Pancreas (tissue), 10 donors: ENCODE measurements at regions not wholly inside any gene's neighbourhood (a gene's known extent, or its start where the extent isn't known, plus 50 kb on each side); places are given as distances from the start of the nearest gene placed in this dataset.

Experiments used
- ATAC-seq, 4 donors: fragments of 200-7000 bp; cut with Tn5 transposase; one replicate each; pipeline versions ENCODE4 v1.8.0 to v1.9.1; 2020; ENCODE audit warnings: mild to moderate bottlenecking in 4 of 4, moderate library complexity in 4 of 4
- DNase-seq, 6 donors: peaks; one replicate each; pipeline ENCODE4 v3.0.0-alpha.2; 2020
- FAIRE-seq: peaks from 2 replicates; lab custom pipeline; 2012; peaks lifted over from hg19 to GRCh38; lab: Jason Lieb, UNC
- H3K27ac ChIP-seq, 4 donors: fragments of 200-600 bp; sonication (generic); 1 replicate in 3 of 4; 2 replicates in 1 of 4; pipeline versions ENCODE4 v1.5.0 to v1.8.0; 2020
- H3K27me3 ChIP-seq, 4 donors: fragments of 200-600 bp; one replicate each; pipeline ENCODE4 v1.8.0; 2021
- H3K36me3 ChIP-seq, 3 donors: fragments of 200-600 bp; sonication (generic) in 1 of 3; one replicate each; pipeline versions ENCODE4 v1.5.0 to v1.8.0; 2020 to 2021
- H3K4me1 ChIP-seq, 3 donors: fragments of 200-600 bp; one replicate each; pipeline ENCODE4 v1.8.0; 2021
- H3K4me3 ChIP-seq, 4 donors: fragments of 200-600 bp; sonication (generic) in 2 of 4; one replicate each; pipeline versions ENCODE4 v1.5.0 to v1.8.0; 2020 to 2021
- H3K9me3 ChIP-seq, 4 donors: fragments of 200-600 bp; one replicate each; pipeline ENCODE4 v1.8.0; 2021
- WGBS, 2 donors: extraction: QIAGEN DNeasy Blood & Tissue Kit; methylation state at CpG; one replicate each; pipeline ENCODE4 v1.1.7; 2013; 5-methylcytosine and 5-hydroxymethylcytosine counted together
- intact Hi-C, 3 donors: fragments of 100-400 bp; cut with DNase I; formaldehyde crosslinking; loops; one replicate each; pipeline versions ENCODE4 v1.11.1 to v1.14.2; 2022
- TF ChIP-seq, protein P1 (sequence below), 4 donors: fragments of 200-600 bp; sonication (generic) in 3 of 4; IDR thresholded peaks; one replicate each; pipeline versions ENCODE4 v1.5.0 to v1.8.0; 2021; ENCODE audit warnings: antibody characterized with exemption in 4 of 4
- donor health status: healthy with polysubstance abuse.
- donor health status: DM: no; HTN: no; CAD: no; lungs with moderate emphysema.
- donor health status: DM: no; HTN: no; CAD: no.
- donor health status: control.
- donor health status: control.
- donor health status: Bipolar disorder and iron deficiency.
- donor health status: DM: yes; HTN: yes; CAD: no.
- donor health status: DM: no; HTN: no; CAD: no.
- donor health status: DM: no; HTN: no; CAD: no.
- donor health status: DM: yes; HTN: yes; CAD: no.

DNA sequence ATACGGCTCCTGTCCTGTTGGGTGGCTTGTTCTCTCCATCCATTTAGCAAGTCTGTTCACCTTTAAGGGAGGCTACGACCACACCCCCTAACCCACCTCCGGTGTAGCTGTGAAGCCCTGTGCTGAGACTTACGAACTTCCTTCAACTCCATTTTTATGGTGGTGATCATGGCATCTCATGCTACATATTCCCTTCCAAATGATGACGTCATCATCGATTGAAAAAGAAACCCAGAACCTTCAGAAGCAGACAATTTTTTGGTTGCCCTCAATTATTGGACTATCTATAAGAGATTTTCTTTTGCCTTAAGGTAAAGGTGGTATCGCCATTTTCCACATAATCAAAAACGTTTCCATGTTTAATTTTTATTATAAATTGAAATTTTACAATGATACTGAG is 389.0 kb downstream of the CBLN4 start:
- TF ChIP-seq, protein P1, sequence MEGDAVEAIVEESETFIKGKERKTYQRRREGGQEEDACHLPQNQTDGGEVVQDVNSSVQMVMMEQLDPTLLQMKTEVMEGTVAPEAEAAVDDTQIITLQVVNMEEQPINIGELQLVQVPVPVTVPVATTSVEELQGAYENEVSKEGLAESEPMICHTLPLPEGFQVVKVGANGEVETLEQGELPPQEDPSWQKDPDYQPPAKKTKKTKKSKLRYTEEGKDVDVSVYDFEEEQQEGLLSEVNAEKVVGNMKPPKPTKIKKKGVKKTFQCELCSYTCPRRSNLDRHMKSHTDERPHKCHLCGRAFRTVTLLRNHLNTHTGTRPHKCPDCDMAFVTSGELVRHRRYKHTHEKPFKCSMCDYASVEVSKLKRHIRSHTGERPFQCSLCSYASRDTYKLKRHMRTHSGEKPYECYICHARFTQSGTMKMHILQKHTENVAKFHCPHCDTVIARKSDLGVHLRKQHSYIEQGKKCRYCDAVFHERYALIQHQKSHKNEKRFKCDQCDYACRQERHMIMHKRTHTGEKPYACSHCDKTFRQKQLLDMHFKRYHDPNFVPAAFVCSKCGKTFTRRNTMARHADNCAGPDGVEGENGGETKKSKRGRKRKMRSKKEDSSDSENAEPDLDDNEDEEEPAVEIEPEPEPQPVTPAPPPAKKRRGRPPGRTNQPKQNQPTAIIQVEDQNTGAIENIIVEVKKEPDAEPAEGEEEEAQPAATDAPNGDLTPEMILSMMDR (IDR thresholded peaks at IDR 0.05): no peak
- WGBS, 2 donors: 54 to 66% methylated on average over 8 of the region's 8 CpGs
- DNase-seq (no peak), FAIRE-seq (no peak), ATAC-seq (no peak)
- H3K4me3 ChIP-seq: no peak overlapping the region
- H3K4me1 ChIP-seq: no peaks in the 10 kb centered on the region
- no peak overlapping the region for H3K27ac ChIP-seq
- intact Hi-C loops: no loop called here
- no peaks in the 10 kb centered on the region for H3K9me3 ChIP-seq
- no peaks in the 10 kb centered on the region for H3K27me3 ChIP-seq
- H3K36me3 ChIP-seq: no peaks in the 10 kb centered on the region

DNA sequence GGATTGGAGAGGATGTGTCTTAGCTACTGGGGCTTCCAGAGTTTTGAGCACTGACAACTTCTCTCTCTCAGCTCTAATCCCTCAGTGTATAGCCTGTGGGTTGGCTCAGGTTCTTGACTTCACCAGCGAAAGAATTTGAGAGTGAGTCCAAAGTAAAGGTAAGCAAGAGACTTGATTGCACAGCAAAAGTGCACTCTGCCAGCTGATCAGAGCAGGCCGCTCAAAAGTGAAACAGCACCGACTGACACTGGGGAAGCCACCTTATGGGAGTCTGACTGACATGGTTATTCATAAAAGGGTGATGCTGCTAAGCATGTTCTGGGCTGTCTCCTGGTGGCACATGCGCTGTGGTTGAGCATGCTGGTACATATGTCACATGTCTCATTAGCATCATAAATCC is 389.5 kb downstream of the CBLN4 start:
- no peak for ATAC-seq
- TF ChIP-seq, protein P1 (IDR thresholded peaks at IDR 0.05): no peak
- intact Hi-C loops: no loop called here
- WGBS, 2 donors: 77 to 81% methylated on average over 4 of the region's 4 CpGs
- H3K9me3 ChIP-seq: no peaks in the 10 kb centered on the region
- no peaks in the 10 kb centered on the region for H3K36me3 ChIP-seq
- H3K4me3 ChIP-seq: no peak overlapping the region
- H3K27me3 ChIP-seq: no peaks in the 10 kb centered on the region
- no peaks in the 10 kb centered on the region for H3K4me1 ChIP-seq
- no peak for DNase-seq
- no peak overlapping the region for H3K27ac ChIP-seq
- FAIRE-seq: no peak

DNA sequence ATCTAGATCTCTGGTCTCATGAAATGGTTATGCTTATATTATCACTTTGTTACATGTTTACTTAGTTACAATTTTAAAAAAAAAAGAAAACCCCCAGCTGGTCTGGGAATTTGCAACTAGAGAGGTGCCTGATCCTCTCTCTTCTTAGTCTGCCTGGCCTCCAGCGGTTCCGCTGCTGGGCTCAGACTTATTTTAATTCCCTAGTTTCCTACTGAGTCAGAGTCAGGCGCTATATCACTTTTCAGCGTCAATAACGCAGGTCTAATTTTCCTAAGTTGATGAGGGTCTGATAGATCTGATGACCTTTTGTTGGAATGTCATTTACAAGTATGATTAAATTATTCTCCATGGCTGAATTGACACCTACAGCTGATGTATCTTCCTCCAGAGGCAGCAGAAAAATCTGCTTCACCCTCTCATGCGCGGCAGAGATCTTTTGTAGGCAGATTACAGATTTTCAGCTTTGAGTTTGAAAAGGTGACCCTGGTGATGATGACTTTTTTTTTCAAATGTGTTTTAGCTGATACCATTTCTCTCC is 391.0 kb downstream of the CBLN4 start:
- no peak for FAIRE-seq
- WGBS, 2 donors: 60% methylated on average over 7 of the region's 7 CpGs

DNA sequence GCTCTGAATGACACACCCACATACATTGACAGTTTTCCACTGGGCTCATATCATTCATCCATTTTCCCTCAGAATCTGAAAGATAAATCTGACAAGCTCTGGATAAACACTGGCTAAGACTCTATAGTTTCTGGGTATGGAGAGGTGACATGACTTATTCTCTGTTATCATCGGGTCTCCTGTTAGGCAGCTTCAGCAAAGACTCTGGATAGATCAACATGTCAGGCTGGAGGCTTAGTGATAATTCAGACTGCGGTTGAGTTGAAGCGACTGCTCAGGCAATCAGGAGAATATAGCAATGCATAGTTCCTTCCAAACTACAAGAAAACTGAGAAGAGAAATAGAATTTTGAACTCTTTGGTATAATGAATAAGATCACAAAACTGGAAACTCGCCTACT is 394.6 kb downstream of the CBLN4 start:
- TF ChIP-seq, protein P1 (IDR thresholded peaks at IDR 0.05): no peak
- no peak overlapping the region for H3K27ac ChIP-seq
- peaks cover 0 to 5% (median 4%) of the 10 kb centered on the region in 4 donors for H3K27me3 ChIP-seq
- no peaks in the 10 kb centered on the region for H3K4me1 ChIP-seq
- intact Hi-C loops: no loop called here
- 27 to 42% methylated on average over 4 of the region's 4 CpGs for WGBS, 2 donors
- FAIRE-seq: no peak
- no peak overlapping the region for H3K4me3 ChIP-seq
- H3K36me3 ChIP-seq: no peaks in the 10 kb centered on the region
- ATAC-seq: no peak
- no peaks in the 10 kb centered on the region for H3K9me3 ChIP-seq
- no peak for DNase-seq

More for the DNA sequence above, 391.0 kb downstream of the CBLN4 start:
- intact Hi-C loops: no loop called here
- DNase-seq: no peak
- Histone ChIP-seq H3K36me3 (no peaks in the 10 kb centered on the region), H3K4me3 (no peak overlapping the region), H3K27me3 (peaks cover 0 to 5% (median 0%) of the 10 kb centered on the region in 4 donors), H3K27ac (no peak overlapping the region), H3K9me3 (no peaks in the 10 kb centered on the region), H3K4me1 (no peaks in the 10 kb centered on the region)
- TF ChIP-seq, protein P1 (IDR thresholded peaks at IDR 0.05): no peak
- ATAC-seq: no peak

DNA sequence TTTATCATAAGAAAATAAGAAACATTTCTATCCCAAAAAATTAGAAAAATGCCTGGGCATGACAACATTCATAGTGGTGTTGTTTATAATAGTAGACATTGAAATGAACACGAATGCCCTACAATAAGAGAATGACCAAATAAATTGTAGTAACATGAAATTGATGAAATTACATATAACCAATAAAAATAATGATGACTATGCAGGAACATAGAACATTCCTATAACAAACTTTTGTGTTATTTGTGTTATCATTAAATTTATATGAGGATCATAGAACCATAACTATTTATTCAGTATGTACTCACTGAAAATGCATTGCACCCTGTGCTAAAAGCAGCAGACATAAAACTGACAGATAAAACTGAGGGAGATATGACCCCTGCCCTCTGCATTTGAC is 399.7 kb downstream of the CBLN4 start:
- no peak for ATAC-seq
- H3K9me3 ChIP-seq: no peaks in the 10 kb centered on the region
- no peak for DNase-seq
- intact Hi-C loops: no loop called here
- no peak for FAIRE-seq
- no peak overlapping the region for H3K4me3 ChIP-seq
- H3K27ac ChIP-seq: no peak overlapping the region
- TF ChIP-seq, protein P1 (IDR thresholded peaks at IDR 0.05): no peak
- H3K4me1 ChIP-seq: no peaks in the 10 kb centered on the region
- WGBS, 2 donors: 62 to 76% methylated on average over 1 of the region's 1 CpG
- no peaks in the 10 kb centered on the region for H3K36me3 ChIP-seq
- peaks cover 0 to 5% (median 4%) of the 10 kb centered on the region in 4 donors for H3K27me3 ChIP-seq
